HepG2 (cell line): ENCODE measurements at regions not wholly inside any gene's neighbourhood (a gene's known extent, or its start where the extent isn't known, plus 50 kb on each side); places are given as distances from the start of the nearest gene placed in this dataset.

Experiments
- ATAC-seq: fragments of 200-7000 bp; cut with Tn5 transposase; 3 replicates; pipeline ENCODE4 v1.9.1; 2020; ENCODE audit warnings: mild to moderate bottlenecking, moderate library complexity
- BruUV-seq: library from RNA; stranded (reverse); fragments of 400-500 nt; replicated peaks from 2 replicates; lab custom pipeline; 2021; lab: Mats Ljungman, UMichigan
- CTCF ChIA-PET: fragments of 300-600 bp; formaldehyde crosslinking; extraction: SDS; loops from one replicate; lab custom pipeline; 2021; ENCODE audit warnings: low total read pairs, inconsistent platforms, low intra/inter-chr PET ratio; lab: Yijun Ruan, JAX
- POLR2A ChIA-PET: fragments of 350-600 bp; sonication (Branson Sonifier 250); formaldehyde crosslinking; loops from one replicate; lab custom pipeline; 2020; ENCODE audit warnings: antibody characterized with exemption, inconsistent platforms; lab: Yijun Ruan, JAX
- DNase-seq: peaks from one replicate; pipeline ENCODE4 v3.0.0-alpha.2; 2015; ENCODE audit warnings: low spot score
- FAIRE-seq: peaks from 3 replicates; lab custom pipeline; 2011; peaks lifted over from hg19 to GRCh38; lab: Jason Lieb, UNC
- H2AFZ ChIP-seq: one replicate; pipeline ENCODE4 v1.6.1; 2011; ENCODE audit warnings: low read length, inconsistent platforms
- H3K27ac ChIP-seq: fragments of 300-600 bp; 3 replicates; pipeline ENCODE4 v1.8.0; 2011; ENCODE audit warnings: mixed run types, mild to moderate bottlenecking, mixed read lengths, low read length, inconsistent platforms; ENCODE audit not compliant: insufficient read depth; ENCODE audit errors: extremely low read length
- H3K27me3 ChIP-seq, 2 experiments: fragments of 200-600 bp in 1 of 2; 2 replicates in 1 of 2; 3 replicates in 1 of 2; pipeline versions ENCODE4 v1.6.0 to v1.8.0; 2011; ENCODE audit warnings: low read length in 2 of 2, mild to moderate bottlenecking in 2 of 2, moderate library complexity in 2 of 2, inconsistent platforms in 1 of 2; ENCODE audit not compliant: insufficient read depth in 2 of 2, control insufficient read depth in 1 of 2
- H3K36me3 ChIP-seq, 2 experiments: fragments of 200-600 bp in 1 of 2; replicated peaks in 1 of 2; 2 replicates in 1 of 2; 3 replicates in 1 of 2; pipeline versions ENCODE4 v1.5.1 to v1.8.0; 2011; ENCODE audit warnings: low read length in 2 of 2, inconsistent platforms in 1 of 2; ENCODE audit not compliant: insufficient read depth in 2 of 2, control insufficient read depth in 1 of 2
- H3K4me1 ChIP-seq: 2 replicates; pipeline ENCODE4 v1.5.1; 2012; ENCODE audit warnings: low read length, inconsistent platforms; ENCODE audit not compliant: insufficient read depth
- H3K4me2 ChIP-seq: 2 replicates; pipeline ENCODE4 v1.6.0; 2011; ENCODE audit warnings: low read depth, low read length, inconsistent platforms
- H3K4me3 ChIP-seq, 3 experiments: fragments of 200-600 bp in 1 of 3; sonication (generic), shearing (Covaris generic) in 1 of 3; replicated peaks in 1 of 3; 2 replicates each; pipeline ENCODE4 v1.5.1; 2011 to 2016; ENCODE audit warnings: low read length in 3 of 3, inconsistent platforms in 2 of 3, low read depth in 2 of 3, mild to moderate bottlenecking in 2 of 3, control low read depth in 1 of 3, mixed read lengths in 1 of 3; ENCODE audit not compliant: insufficient read depth in 1 of 3
- H3K79me2 ChIP-seq: one replicate; pipeline ENCODE4 v1.6.1; 2011; ENCODE audit warnings: low read length, inconsistent platforms; ENCODE audit not compliant: insufficient read depth
- H3K9ac ChIP-seq: 2 replicates; pipeline ENCODE4 v1.6.0; 2011; ENCODE audit warnings: mild to moderate bottlenecking, low read depth, low read length, inconsistent platforms; ENCODE audit not compliant: insufficient read depth
- H3K9me3 ChIP-seq: 2 replicates; pipeline ENCODE4 v1.5.1; 2012; ENCODE audit warnings: mild to moderate bottlenecking, low read length
- H4K20me1 ChIP-seq: 2 replicates; pipeline ENCODE4 v1.6.0; 2011; ENCODE audit warnings: inconsistent platforms, mild to moderate bottlenecking, low read length, moderate library complexity; ENCODE audit not compliant: insufficient read depth
- ATAD3A ChIP-seq: sonication (generic); formaldehyde crosslinking; IDR thresholded peaks from 2 replicates; pipeline ENCODE4 v1.4.0; 2020; ENCODE audit warnings: missing genetic modification reagents
- DRAP1 ChIP-seq: IDR thresholded peaks from 2 replicates; pipeline ENCODE4 v1.6.1; 2016; ENCODE audit warnings: missing genetic modification reagents, missing compliant biosample characterization
- ELF3 ChIP-seq: IDR thresholded peaks from 2 replicates; pipeline ENCODE4 v1.6.1; 2016; ENCODE audit warnings: missing genetic modification reagents, missing compliant biosample characterization
- GPN1 ChIP-seq: sonication (generic); formaldehyde crosslinking; IDR thresholded peaks from 2 replicates; pipeline ENCODE4 v1.5.1; 2020; ENCODE audit warnings: missing genetic modification reagents, borderline replicate concordance
- HIC2 ChIP-seq: sonication (generic); formaldehyde crosslinking; IDR thresholded peaks from 2 replicates; pipeline ENCODE4 v1.9.0; 2022; ENCODE audit warnings: low read depth, missing genetic modification reagents
- NR0B2 ChIP-seq: sonication (generic); formaldehyde crosslinking; IDR thresholded peaks from 2 replicates; pipeline ENCODE4 v1.4.0; 2020; ENCODE audit warnings: mild to moderate bottlenecking, missing genetic modification reagents
- SMAD3 ChIP-seq: sonication (generic); formaldehyde crosslinking; IDR thresholded peaks from 2 replicates; pipeline ENCODE4 v1.4.0; 2020; ENCODE audit warnings: missing genetic modification reagents
- SP140L ChIP-seq: sonication (generic); formaldehyde crosslinking; IDR thresholded peaks from 2 replicates; pipeline ENCODE4 v1.4.0; 2020; ENCODE audit warnings: missing genetic modification reagents, borderline replicate concordance
- ZBTB21 ChIP-seq: sonication (generic); formaldehyde crosslinking; IDR thresholded peaks from 2 replicates; pipeline ENCODE4 v1.4.0; 2020; ENCODE audit warnings: missing genetic modification reagents
- ZNF253 ChIP-seq: sonication (generic); formaldehyde crosslinking; IDR thresholded peaks from 2 replicates; pipeline ENCODE4 v1.8.0; 2022; ENCODE audit warnings: mild to moderate bottlenecking, missing genetic modification reagents, borderline replicate concordance
- ZNF331 ChIP-seq: sonication (generic); formaldehyde crosslinking; IDR thresholded peaks from 2 replicates; pipeline ENCODE4 v1.4.0; 2020; ENCODE audit warnings: missing genetic modification reagents
- WGBS: methylation state at CpG from one replicate; pipeline ENCODE4 v1.1.6; 2017; ENCODE audit warnings: low lambda C conversion rate; 5-methylcytosine and 5-hydroxymethylcytosine counted together
- in situ Hi-C: cut with HindIII; loops from 2 replicates; pipeline ENCODE4 v1.10.0; 2017; ENCODE audit warnings: low pct_unique_long_range_greater_than_20kb; ENCODE audit not compliant: extremely low pct_ligation_motif_present
- intact Hi-C: fragments of 100-400 bp; cut with micrococcal nuclease; formaldehyde crosslinking; loops from one replicate; pipeline ENCODE4 v1.10.0; 2022; ENCODE audit not compliant: unreplicated experiment

- no peak for TF ChIP-seq ZNF253 (CRISPR knock-in tag)
- no peak for TF ChIP-seq ATAD3A
- no peak for TF ChIP-seq GPN1 (CRISPR knock-in tag)
- no peak for TF ChIP-seq HIC2
- no peak for TF ChIP-seq SMAD3
- TF ChIP-seq SP140L (CRISPR knock-in tag) = no peak
- no peak for TF ChIP-seq NR0B2 (CRISPR knock-in tag)
- no peak for TF ChIP-seq DRAP1 (CRISPR knock-in tag)
- no peak for TF ChIP-seq ZBTB21 (CRISPR knock-in tag)
- TF ChIP-seq ELF3 (CRISPR knock-in tag) = no peak
Observed at GRCh38 chr5:6861667-6862066, 148.4 kb downstream of the TENT4A start (continued).

GRCh38 chr5:6862306-6862705, 149.1 kb downstream of the TENT4A start:
- no peaks in the 10 kb centered on the region for H3K4me1 ChIP-seq
- no peak overlapping the region for H3K4me3 ChIP-seq
- H3K27me3 ChIP-seq = peaks cover 0 to 21% of the 10 kb centered on the region in 2 experiments; a peak in 2 of 5 replicates
- H3K79me2 ChIP-seq = no peaks in the 10 kb centered on the region
- CTCF ChIA-PET = no interaction called here
- in situ Hi-C loops = no loop called here
- no peaks in the 10 kb centered on the region for H4K20me1 ChIP-seq
- H3K9me3 ChIP-seq = no peaks in the 10 kb centered on the region
- no peak overlapping the region for H3K9ac ChIP-seq
- POLR2A ChIA-PET = no interaction called here
- no peak overlapping the region for H2AFZ ChIP-seq
- WGBS = 15% methylated on average over 4 of the region's 5 CpGs
- no peak for DNase-seq
- no peak overlapping the region for H3K4me2 ChIP-seq
- BruUV-seq = no TSS peak
- H3K27ac ChIP-seq = no peak overlapping the region
- ATAC-seq = no peak
- TF ChIP-seq ZNF331 (peak; percentile 87), SP140L (CRISPR knock-in tag) (no peak)
- intact Hi-C loops = no loop called here
- FAIRE-seq = no peak
- no peaks in the 10 kb centered on the region for H3K36me3 ChIP-seq
